HG03064 (cell line): ENCODE measurements at regions not wholly inside any gene's neighbourhood (a gene's known extent, or its start where the extent isn't known, plus 50 kb on each side); places are given as distances from the start of the nearest gene placed in this dataset.
"Not testable (repeated sequence)": the region's sequence is repeated elsewhere in the genome, so short reads cannot be mapped to it uniquely, and the experiment has no call there.

Experiments
- ATAC-seq: cut with Tn5 transposase; IDR thresholded peaks from one replicate; pipeline ENCODE4 v1.9.1; 2021; ENCODE audit warnings: low read depth; ENCODE audit not compliant: unreplicated experiment

GRCh38 chr18:73189718-73190117 is 321.9 kb upstream of the NETO1 start:
- ATAC-seq, result no peak

- no peak for ATAC-seq
These were observed 300.4 kb upstream of the NETO1 start for GRCh38 chr18:73168236-73168635.

GRCh38 chr18:73164430-73164829 is 296.6 kb upstream of the NETO1 start:
- ATAC-seq, result no peak

GRCh38 chr18:73163236-73163635 is 295.4 kb upstream of the NETO1 start:
- no peak for ATAC-seq

GRCh38 chr18:73156117-73156516 is 288.3 kb upstream of the NETO1 start:
- no peak for ATAC-seq

- ATAC-seq, result no peak
These were observed 285.5 kb upstream of the NETO1 start for GRCh38 chr18:73153271-73153670.

GRCh38 chr18:73151086-73151485 is 283.3 kb upstream of the NETO1 start:
- no peak for ATAC-seq

GRCh38 chr18:73150199-73150598 is 282.4 kb upstream of the NETO1 start:
- ATAC-seq, result no peak

- ATAC-seq, result no peak
These were observed 279.8 kb upstream of the NETO1 start for GRCh38 chr18:73147590-73147989.

GRCh38 chr18:73144030-73144429 is 276.2 kb upstream of the NETO1 start:
- ATAC-seq, result no peak

GRCh38 chr18:73136134-73136533 is 268.3 kb upstream of the NETO1 start:
- no peak for ATAC-seq

GRCh38 chr18:73124175-73124574 is 256.4 kb upstream of the NETO1 start:
- ATAC-seq, result no peak

- ATAC-seq, result no peak
These were observed 253.4 kb upstream of the NETO1 start for GRCh38 chr18:73121207-73121606.

- ATAC-seq, result no peak
These were observed 252.8 kb upstream of the NETO1 start for GRCh38 chr18:73120626-73121025.

GRCh38 chr18:73119574-73119973 is 251.8 kb upstream of the NETO1 start:
- ATAC-seq, result no peak

- no peak for ATAC-seq
These were observed 250.5 kb upstream of the NETO1 start for GRCh38 chr18:73118121-73118816.

GRCh38 chr18:73110307-73110706 is 242.5 kb upstream of the NETO1 start:
- ATAC-seq, result no peak

GRCh38 chr18:73101977-73102376 is 234.2 kb upstream of the NETO1 start:
- ATAC-seq, result no peak

- ATAC-seq, result not testable (repeated sequence)
These were observed 233.7 kb upstream of the NETO1 start for GRCh38 chr18:73101491-73101890.

GRCh38 chr18:73099759-73100158 is 232.0 kb upstream of the NETO1 start:
- ATAC-seq, result no peak

GRCh38 chr18:73093687-73094250 is 226.0 kb upstream of the NETO1 start:
- ATAC-seq, result no peak

GRCh38 chr18:73088445-73088844 is 220.7 kb upstream of the NETO1 start:
- no peak for ATAC-seq
